Activated CD4-positive, alpha-beta T cell treated with anti-CD3 and anti-CD28 coated beads, Interleukin-2, amount 50 U/mL, for 16 hours (primary cell): ENCODE measurements at regions not wholly inside any gene's neighbourhood (a gene's known extent, or its start where the extent isn't known, plus 50 kb on each side); places are given as distances from the start of the nearest gene placed in this dataset.
"Not testable (repeated sequence)": the region's sequence is repeated elsewhere in the genome, so short reads cannot be mapped to it uniquely, and the experiment has no call there.

ENCODE experiments used
- DNase-seq: peaks from one replicate; pipeline ENCODE4 v3.0.0-alpha.2; 2020

- no peak for DNase-seq
Observed at GRCh38 chr9:26220367-26220766, 542.1 kb upstream of the TUSC1 start.

DNA sequence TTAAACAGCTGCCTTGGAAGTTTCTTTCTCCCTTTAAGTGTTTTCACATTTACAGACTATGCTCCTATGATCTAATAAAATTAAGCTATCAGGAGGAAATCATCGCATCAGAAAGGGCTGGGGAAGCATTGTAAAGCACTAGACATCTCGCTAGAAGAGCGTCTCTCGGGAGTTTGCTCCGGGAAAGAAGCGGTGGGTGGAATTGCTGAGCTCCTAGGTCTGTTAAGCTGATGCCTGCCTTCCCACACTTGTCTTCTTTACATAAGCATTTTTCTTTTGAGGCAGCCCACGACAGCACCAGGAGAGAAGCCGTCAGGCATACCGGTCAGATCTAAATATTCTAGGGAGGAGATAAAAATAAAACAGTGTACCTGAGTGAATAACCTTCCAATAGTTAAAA, 541.7 kb upstream of the TUSC1 start:
- DNase-seq, result no peak

DNA sequence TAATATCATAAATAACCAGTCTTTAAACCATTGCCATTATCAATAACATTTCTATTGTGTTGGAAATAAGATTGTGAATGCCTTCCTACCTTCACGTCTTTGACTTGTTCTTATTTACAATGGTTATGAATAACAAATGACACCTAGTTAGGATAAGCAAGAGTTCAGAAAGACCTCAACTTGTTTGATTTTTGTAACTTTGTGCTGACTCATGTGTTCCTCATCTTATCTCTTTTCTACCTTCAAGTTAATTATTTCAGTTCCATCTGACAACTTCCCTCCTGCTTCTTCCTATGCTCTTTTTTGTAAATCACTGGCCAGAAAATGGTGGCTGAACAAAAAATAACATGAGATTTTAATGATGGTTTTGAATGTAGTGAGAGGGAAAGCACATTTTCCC, 538.5 kb upstream of the TUSC1 start:
- DNase-seq, result no peak

GRCh38 chr9:26214713-26215444, 536.6 kb upstream of the TUSC1 start:
- DNase-seq, result not testable (repeated sequence)

GRCh38 chr9:26210338-26210851, 532.2 kb upstream of the TUSC1 start:
- DNase-seq, result no peak

- DNase-seq, result no peak
Observed at GRCh38 chr9:26205261-26205660, 527.0 kb upstream of the TUSC1 start.

DNA sequence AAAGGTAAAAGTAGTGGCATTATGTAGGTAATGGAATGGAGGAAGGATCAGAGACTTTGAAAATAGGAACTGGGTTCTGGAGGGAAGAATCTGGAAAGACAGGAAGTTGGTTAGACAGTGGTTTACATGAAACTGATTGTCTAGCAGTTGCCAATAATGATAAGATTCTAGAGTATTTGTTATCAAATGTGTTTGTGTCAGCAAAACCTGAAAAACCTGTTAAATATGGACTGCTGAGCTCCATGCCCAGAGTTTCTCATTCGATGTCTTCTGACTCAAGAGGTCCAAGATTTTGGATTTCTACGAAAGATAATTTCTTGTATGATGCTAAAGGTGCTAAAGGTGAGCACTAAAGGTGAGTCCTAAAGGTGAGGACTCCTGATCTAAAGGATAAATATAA, 515.0 kb upstream of the TUSC1 start:
- no peak for DNase-seq

DNA sequence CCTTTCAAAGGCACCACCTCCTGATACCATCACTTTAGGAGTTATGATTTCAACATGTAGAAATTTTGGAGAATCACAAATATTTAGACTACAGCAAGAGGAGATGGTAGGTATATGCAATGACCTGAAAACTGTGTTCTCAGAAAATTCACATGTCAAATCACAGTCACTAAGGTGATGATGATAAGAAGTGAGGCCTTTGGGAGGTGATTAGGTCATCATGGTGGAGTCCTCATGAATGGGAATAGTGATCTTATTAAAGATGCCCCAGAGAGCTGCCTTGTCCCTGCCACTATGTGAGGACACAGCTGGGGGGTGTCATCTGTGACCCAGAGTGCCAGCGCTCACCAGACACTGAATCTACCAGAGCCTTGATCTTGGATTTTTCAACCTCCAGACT, 513.5 kb upstream of the TUSC1 start:
- no peak for DNase-seq

GRCh38 chr9:26181836-26182235, 503.6 kb upstream of the TUSC1 start:
- DNase-seq, result no peak

- no peak for DNase-seq
Observed at GRCh38 chr9:26176628-26177027, 498.4 kb upstream of the TUSC1 start.

- DNase-seq, result no peak
Observed at GRCh38 chr9:26175264-26175663, 497.0 kb upstream of the TUSC1 start.

DNA sequence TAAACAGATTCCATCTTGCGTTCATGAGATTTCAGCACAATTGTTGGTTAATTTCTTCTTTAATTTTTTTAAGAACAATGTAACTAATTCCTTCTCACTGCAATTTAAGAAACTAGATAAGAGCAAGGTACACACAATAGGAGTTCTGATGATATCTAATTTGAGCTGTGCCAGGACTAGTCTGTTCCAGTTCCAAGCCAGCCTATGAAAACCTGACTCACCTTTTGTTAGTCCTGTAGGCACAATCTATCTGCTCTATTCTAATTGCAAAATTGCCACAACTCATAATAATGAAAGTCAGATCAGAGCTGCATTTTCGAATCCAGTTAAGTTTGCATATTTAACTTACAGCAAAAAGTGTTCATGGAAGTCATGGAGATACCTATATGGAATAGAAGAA, 494.1 kb upstream of the TUSC1 start:
- no peak for DNase-seq

DNA sequence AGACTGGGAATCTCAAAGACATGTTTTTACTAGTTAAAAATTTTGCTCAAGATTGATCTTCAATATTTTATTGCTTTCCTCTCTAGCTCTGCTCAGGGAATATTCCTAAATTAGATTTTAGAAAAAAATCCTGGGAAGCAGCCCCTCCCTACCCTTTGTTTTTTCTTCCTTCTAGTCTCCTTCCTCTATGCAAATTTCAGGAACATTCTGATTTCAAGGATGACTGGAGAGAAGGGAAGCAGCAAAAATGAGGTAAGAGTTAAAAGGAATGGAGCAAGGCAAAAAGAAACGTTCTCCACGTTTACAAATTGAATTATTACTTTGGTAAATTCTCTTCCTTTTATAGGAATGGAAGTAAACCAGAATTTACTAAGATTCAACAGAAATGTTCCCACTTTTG, 493.4 kb upstream of the TUSC1 start:
- DNase-seq, result no peak

- no peak for DNase-seq
Observed at GRCh38 chr9:26170190-26170589, 491.9 kb upstream of the TUSC1 start.

GRCh38 chr9:26169708-26170107, 491.5 kb upstream of the TUSC1 start:
- no peak for DNase-seq

- no peak for DNase-seq
Observed at GRCh38 chr9:26166537-26166936, 488.3 kb upstream of the TUSC1 start.

DNA sequence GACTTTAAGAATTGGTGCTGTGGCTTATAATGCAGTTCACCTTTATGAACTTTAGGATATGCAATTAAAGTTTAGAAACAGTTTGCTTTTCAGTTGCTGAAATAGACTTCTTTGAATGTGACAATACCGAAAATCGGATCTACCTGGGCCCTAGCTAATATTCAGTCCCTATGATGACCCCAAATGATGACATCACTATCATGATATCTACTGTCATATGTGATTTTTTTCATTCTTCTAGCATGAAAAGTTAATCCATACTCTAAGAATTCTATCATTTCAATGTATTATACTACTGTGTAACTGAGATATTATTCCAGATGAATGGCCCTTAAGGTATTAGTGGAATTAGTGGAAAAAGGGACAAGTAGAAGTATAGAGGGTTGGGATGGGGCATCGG, 487.2 kb upstream of the TUSC1 start:
- DNase-seq, result no peak

- no peak for DNase-seq
Observed at GRCh38 chr9:26163931-26164330, 485.7 kb upstream of the TUSC1 start.

- DNase-seq, result no peak
Observed at GRCh38 chr9:26159575-26160392, 481.5 kb upstream of the TUSC1 start.

DNA sequence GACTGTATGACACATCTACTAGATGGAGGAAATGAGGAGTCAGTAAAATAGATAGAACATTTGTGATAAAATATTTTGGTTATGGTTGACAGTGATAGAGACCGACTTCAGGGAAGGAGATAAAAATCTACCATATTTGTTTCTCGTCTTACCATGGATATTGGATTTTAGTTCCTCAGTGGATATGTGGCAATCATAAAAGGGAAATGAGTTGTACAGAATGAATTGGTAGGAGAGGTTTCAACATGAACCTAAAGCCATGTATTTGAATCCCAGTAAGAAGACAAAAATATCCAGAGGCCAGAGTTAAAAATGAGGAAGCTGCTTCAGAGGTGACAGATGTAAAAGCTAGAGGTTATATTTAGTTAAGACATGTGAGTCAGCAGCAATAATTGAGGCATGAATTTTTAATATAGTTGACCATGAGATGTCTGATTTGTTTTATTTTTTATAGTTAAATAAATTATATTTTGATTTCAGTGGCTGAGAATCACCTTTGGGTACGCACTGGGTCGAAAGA, 480.4 kb upstream of the TUSC1 start:
- DNase-seq, result no peak

DNA sequence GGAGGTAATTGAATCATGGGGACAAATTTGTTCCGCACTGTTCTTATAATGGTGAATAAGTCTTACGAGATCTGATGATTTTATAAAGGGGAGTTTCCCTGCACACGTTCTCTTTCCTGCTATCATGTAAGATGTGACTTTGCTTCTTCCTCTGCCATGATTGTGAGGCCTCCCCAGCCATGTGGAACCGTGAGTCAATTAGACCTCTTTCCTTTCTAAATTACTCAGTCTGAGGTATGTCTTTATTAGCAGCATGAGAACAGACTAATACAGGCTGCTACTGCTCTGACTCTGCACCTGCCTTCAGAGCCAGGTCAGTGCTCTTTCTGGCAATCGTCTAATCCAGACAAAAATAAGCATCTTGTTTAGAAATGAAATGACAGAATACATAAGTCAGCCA, 479.2 kb upstream of the TUSC1 start:
- no peak for DNase-seq

- DNase-seq, result no peak
Observed at GRCh38 chr9:26152350-26152749, 474.1 kb upstream of the TUSC1 start.

- no peak for DNase-seq
Observed at GRCh38 chr9:26148128-26148527, 469.9 kb upstream of the TUSC1 start.

DNA sequence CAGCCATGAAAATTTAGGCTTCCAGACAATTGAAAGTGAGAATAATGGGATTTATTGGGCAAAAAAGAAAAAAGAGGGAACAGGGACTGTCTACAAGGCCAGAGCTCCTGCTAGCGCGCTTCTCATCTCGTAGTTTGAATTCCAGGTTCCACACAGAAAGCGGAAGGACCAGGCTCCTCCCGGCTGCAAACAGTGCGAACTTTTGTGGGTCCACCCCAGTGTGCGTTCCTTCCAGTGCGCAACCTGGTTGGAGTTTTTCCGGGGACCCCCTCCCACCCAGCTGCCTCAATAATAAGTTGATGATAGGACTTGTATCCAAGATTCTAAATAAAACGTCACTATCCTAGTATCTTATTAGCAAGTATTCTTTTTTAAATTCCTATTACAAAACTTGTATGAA, 467.7 kb upstream of the TUSC1 start:
- no peak for DNase-seq
